HG03196 (cell line): ENCODE measurements at regions not wholly inside any gene's neighbourhood (a gene's known extent, or its start where the extent isn't known, plus 50 kb on each side); places are given as distances from the start of the nearest gene placed in this dataset.

ENCODE experiments used
- ATAC-seq: cut with Tn5 transposase; IDR thresholded peaks from one replicate; pipeline ENCODE4 v1.9.1; 2021; ENCODE audit not compliant: unreplicated experiment

DNA sequence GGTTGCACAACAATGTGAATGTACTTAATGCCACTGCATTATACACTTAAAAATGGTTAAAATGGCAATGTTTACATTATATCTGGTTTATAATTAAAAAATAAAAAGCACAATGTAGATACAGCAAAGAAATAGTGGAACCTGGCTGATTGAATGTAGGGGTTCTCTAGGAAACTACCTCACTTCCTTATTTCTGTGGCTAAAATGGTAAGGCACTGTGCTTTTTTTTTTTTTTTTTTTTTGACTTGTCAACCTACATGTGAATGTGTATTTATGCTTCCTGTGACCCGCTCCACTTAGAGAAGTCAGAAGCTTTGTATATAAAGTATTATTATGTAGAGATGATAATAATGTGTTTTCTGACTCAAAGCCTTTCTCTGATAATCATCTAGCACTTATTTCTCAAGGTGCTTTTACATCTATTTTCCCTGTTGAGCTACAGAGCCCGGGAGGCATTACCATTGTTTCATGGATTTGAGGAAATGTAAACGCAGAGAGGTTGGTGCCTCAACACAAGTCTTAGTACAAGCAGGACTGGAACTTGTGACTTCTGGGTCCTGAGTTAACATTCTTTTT, 55.0 kb downstream of the SOX4 start:
- no peak for ATAC-seq

DNA sequence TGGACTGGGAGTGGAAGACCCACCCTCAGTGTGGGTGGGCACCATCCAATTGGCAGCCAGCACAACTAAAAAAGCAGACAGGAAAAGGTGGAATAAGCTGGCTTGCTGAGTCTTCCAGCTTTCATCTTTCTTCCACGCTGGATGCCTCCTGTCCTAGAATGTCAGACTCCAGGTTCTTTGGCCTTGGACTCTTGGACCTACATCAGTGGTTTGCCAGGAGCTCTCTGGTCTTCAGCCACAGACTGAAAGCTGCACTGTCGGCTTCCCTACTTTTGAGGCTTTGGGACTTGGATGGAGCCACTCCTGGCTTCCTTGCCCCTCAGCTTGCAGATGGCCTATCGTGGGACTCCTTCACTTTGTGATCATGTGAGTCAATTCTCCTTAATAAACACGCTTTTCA, 59.8 kb downstream of the SOX4 start:
- no peak for ATAC-seq

DNA sequence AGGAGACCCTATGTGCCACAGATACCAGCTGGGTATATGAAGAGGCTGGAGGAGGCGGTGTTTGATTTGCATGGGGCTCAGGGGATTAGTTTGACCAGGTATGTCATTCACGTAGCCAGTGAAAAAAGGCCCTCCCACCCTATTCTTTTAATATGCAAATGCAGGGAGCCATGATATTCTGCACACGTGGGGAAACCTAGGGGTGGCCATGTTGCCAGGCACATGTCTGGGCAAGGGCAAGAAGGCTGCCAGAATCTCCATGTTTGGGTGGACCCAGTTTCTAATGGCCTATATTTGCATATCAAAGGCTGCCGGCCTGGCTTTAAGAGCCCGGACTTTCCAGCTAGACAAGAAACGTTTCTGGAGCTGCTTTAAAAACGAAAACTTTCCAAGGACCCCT, 60.4 kb downstream of the SOX4 start:
- no peak for ATAC-seq

DNA sequence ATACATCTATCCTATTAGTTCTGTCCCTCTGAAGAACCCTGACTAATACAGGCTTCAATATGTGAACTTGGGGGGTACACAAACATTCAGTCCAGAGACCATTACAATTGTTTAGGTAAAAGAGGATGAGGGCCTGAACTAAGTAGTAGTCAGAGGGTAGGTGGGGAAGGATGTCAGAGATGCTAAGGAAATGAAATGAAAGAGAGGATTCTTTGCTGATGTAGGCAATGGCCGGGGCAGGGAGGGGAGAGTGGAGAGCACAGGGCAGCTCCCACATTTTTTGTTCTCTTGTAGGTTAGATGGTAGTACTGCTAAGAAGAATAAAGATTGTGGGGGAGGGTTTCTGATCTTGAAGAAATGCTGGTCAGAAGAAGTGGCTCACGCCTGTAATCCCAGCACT, 60.8 kb downstream of the SOX4 start:
- no peak for ATAC-seq

DNA sequence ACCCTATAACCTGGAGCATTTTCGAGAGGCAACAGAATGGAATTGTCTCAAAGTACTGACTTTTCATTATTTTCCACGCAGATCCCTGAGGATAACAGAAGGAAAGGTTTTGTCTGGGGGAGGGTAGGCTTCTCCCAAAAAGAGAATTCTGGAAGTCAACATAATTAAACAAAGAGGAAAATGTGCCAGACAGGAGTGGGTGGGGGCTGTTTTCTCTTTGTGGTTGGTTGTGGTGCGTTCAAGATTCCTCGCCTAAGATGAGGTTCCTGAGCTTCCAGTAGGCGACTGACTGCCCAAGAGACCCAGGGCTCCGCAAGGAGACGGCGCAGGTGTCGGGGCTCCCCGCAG, 70.4 kb downstream of the SOX4 start:
- ATAC-seq = no peak

DNA sequence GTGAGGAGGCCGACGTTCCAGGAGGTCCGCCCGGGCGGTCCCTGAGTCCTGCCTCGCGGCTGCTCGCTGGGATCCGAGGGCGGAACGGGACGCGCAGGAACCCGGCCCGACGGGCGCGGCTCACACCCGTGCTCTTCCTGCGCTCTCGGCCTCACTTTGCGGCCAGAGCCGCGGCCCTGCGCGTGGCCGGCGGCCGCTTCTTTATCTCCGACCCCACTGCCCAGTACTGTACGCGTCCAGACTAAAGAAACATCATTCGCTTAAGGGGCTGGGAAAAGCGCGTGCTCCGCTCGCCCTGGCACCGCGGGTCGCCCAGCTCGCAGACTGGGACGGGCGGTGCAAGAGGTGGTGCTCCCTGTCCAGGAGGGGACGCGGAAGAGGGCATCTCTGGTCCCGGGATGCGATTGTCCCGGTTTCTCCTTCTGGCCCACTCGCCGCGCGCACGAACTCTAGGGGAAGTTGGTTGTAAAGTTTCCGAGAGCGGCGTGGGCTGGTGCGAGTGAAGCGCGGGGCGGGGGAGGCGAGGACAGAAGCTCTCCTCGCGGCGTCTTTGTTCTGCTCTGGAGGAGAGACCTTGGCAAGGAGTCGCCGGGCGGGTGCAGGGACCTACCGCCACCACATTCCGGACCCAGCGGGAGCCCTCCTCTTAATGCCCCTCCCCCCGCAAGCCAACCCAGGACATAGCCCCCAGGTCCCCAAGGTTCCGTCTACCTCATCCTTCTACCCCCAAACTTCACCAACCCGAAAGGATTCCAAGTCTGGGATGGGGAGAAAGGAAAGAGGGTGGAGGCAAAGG, 71.0 kb downstream of the SOX4 start:
- ATAC-seq = no peak

DNA sequence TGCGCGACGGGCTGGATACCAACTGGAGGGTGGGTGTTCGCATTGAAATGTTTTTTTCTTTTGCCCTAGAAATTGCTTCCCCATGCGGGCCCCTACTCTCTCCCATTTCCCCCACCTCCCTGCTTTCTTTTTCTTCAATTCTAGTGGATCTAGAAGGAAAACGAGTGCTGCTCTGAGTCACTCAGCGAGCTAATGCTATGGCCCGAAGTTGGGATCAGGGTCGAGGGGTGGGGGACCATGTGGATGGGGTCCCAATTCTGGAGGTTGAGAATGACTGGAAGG, 71.5 kb downstream of the SOX4 start:
- ATAC-seq = no peak

DNA sequence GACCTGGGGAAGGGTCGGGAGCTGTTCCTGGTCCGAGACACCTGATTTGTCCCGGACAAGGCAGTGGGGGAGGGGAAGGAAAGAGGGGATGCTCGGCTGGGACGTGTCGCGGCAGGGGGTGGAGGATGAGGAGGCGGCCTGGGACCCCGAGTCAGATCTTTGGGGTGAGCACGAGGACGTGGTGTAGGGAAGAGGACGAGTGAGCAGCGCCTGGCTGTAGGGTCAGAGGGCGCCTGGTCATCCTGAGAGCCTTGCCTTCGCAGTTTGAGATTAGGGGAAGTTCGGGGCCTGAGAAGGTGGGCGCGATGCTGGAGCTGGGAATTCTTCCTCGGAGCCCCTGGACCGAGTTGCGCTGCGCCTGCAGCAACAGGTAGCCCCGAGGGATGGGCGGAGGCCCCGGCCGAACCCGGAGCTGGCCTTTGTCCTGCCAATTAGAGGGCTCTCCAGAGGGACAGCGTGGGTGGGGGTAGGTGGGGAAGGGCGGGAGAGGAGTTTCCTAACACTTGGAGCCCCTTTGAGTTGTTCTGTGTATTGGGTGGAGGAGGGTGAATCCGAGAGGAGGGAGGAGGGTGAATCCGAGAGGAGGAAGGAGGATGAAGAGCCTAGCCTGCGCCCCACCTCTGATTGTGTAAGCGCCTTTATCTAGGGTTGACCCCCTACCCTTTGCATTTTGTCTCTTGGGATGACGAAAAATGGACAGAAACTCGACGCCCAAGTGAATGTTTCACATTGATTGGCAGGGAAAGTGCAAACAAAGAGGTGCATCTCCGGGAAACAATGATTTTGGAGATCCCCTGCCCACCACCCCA, 72.0 kb downstream of the SOX4 start:
- no peak for ATAC-seq

DNA sequence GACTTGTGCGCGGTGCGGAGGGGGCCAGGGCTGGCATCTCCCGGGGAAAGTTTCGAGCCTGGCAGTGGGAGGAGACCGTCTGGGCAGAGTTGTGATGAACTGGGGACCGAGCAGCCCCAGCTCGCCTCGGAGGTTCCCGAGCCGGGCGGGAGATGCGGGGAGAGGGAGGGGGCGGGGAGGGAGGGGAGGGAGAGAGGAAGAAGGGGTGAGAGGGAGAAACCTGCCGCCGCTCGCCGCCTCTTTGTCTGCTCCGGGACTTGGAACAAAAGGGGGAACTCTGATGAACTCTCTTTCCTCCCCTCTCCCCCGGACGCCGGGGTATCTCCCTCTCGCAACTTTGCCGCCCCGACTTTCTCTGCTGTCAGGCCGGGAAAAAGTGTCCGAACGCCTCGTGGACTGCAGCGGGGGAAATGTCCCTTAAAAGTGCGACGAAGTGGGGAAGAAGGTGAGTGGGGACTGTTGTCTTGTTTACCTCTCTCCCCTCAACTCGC, 72.7 kb downstream of the SOX4 start:
- ATAC-seq = no peak

DNA sequence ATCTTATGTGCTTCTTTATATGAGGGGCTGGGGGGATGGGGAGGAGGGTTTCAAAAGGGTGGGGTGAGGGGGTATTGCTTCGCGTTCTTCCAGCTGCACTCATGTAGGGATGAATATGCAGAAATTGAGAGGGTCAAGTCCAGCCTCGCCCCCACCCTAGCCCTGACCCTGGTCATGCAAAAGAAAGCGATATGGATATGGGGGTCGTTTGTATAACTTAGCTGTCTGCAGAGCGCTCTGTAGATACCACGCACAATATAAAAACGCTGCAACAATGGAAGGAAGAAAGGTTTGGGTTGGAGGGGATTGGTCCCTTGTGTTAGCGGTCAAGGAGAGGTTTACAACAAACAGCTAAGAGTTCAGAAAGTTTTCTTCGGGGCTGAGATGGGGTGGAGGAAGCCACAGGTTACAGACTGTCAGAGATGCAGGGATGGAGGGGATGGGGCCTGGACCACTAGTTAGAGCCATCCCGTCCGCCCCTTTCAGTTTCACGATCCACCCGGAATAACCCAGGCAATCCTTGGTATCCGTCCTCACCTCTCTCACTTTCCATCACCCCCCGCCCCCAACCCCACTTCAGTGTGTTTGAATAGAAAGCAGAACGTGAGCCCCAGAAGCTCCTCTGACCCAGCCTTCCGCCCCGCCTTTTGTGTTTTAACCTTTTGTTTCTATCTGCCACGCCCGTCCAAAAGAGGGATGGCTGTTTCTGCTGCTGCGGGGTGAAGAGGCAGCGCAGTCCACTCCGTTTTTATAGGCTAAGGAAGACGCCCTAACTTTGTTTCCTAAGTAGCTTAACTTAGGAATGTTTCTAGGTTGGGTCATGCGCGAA, 73.5 kb downstream of the SOX4 start:
- ATAC-seq = no peak

DNA sequence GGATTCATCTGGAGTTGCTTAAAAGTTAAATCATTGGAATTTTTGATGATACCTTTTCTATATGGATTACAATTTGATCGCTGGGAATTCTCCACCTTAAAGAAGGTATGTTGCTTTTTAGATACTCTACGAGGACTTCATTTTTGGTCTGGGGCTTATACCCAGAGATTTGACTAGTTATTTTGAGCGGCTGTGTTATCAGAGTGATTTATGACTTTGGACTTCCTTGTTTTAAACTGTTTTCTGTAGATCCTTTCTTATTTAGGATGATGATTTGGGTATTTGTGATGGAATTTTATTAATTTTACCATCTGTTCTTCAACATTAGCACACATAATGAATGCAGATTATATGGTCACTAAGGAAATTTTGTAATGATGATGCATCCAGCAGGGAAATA, 75.2 kb downstream of the SOX4 start:
- no peak for ATAC-seq

DNA sequence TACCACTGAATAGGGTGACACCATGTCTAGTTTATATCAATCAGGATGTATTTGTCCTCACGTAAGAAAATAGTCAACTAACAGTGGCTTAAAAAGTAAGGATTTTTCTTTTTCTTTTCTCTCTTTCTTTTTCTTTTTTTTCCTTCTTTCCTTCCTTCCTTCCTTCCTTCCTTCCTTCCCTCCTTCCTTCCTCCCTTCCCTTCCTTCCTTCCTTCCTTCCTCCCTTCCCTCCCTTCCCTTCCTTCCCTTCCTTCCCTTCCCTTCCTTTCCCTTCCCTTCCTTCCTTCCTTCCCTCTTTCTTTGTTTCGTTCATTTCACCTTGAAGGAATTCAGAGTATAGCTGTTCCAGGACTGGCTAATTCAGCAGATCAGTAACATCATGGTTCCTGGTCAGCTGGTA, 83.2 kb downstream of the SOX4 start:
- ATAC-seq = no peak

DNA sequence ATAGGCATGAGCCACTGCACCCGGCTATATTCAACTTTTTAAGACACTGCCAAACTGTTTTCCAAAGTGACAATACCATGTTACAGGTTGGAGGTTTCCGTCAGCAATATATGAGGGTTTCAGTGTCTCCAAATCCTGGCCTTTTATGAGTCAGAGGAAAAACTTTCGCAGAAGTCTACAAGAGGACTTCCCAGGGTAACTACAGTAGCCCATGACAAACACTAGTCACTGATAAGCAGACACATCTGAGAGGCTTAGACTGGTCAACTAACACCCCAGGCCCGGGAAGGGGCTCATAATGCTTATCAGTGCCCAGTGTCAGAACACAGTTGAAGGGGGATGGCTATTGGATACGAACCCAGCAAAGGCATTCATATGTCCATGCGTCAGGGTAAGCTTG, 85.4 kb downstream of the SOX4 start:
- no peak for ATAC-seq

DNA sequence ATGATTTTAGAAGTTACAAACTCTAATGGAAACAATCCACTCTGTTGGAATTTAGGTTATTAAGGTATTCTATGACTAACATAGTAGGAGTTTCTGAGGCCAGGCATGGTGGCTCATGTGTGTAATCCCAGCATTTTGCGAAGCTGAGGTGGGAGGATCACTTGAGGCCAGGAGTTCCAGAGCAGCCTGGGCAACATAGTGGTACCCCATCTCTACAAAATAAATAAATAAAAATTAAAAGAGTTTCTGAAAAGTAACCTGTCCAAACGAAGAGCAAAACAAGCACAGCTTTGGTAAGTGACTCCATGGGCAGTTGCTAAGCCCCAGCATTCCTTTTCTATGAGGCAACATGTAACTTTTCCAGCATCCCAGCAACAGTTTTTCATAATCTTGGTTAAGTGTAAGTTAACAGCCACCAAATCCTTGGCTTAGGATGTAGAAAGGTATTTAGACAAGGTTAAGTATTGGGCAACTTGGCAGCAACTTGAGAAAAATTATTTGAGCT, 86.3 kb downstream of the SOX4 start:
- ATAC-seq = no peak

DNA sequence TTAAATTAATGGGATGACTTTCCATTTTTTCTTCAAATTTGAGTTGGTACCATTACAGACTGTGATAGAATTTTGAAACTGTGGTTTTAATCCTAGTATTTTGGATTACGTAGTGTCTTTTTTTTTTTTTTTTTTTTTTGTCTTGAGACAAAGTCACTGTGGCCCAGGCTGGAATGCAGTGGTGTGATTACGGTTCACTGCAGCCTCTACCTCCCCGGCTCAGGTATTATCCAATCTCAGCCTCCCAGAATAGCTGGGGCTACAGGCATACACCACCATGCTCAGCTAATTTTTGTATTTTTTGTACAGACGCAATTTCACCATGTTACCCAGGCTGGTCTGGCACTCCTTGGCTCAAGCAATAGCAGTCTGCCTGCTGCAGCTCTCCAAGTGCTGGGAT, 87.1 kb downstream of the SOX4 start:
- ATAC-seq = no peak

DNA sequence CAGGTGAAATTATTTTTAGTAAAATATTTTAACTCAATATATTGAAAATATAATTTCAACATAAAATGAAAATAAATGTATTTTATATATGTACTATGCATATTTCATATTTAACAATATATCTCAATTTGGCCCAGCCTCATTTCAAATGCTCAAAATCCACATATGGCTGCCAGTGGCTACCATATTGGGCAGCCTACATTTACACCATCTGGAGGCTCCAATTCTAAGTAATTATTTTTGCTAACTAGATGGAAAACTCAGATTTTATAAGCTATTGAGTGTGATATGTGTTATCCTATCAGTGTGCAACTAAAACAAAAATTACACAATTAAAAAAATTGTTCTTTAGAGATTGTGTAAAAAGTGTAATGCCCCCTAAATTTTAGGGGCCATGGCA, 96.9 kb downstream of the SOX4 start:
- ATAC-seq = no peak

DNA sequence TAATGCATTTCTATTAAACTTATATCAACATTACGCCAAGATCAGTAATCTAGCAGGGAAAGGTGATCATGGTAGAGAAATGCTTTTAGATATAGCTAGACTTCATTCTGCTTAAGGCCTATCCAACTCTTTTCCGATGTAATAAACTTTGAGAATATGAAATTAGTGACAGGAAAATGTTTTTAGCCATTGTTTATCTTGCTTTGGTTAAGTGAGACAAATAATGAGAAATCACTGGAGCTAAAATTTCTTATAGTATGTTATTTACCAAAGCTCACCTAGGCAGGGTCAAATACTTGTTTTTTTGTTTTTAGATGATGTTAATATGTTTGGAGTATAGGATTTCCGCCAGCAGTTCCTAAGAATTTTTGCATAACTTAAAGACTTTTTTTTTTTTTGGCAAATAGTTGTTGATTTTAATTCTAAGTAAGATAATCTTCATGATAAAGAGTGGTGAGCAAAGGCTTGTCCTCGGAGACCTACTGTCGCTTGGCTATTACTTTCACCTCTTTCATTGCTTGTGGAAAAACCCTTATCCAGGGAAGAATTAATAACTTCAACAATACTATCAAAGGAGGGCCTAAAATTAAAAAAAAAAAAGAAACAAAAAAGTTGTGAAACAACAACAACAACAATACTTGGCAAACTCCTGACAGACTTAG, 98.3 kb downstream of the SOX4 start:
- ATAC-seq = no peak

DNA sequence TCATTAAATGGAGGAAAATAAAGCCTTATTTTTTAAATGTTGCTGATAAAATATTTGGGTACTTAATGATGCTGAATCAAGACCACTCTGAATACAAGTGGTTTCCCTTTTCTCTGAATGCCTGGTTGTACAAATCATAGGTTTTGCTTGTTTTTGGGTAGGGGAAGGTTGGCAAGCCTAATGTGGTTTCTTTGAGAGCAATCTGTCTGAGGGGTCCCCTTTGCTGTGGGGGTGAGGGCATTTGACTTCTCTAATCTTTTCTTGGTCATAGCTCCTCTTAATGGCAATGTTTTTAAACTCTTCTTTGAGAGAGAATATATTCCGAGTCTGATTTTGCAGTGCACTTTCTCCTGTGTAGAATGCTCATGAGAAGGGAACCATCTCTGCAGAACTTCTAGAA, 99.2 kb downstream of the SOX4 start:
- no peak for ATAC-seq

DNA sequence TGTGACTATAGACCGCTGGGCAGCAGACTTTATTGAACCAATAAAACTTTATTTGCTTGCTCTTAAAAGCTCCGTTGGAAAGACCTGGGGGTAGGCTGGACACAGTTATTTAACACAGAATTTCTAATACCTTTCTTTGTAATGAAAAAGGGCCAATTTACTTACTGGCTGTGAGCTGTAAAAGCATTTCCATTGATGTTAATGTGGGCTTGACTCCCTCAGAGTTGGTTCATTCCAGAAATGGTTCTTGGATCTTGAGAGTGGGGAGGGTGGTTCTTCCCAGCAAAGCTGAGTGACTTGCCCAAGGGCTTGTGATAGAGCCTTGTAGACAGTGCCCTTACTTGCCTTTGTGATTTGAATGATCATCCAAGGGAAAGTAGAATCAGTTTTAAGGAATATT, 100.6 kb downstream of the SOX4 start:
- no peak for ATAC-seq

DNA sequence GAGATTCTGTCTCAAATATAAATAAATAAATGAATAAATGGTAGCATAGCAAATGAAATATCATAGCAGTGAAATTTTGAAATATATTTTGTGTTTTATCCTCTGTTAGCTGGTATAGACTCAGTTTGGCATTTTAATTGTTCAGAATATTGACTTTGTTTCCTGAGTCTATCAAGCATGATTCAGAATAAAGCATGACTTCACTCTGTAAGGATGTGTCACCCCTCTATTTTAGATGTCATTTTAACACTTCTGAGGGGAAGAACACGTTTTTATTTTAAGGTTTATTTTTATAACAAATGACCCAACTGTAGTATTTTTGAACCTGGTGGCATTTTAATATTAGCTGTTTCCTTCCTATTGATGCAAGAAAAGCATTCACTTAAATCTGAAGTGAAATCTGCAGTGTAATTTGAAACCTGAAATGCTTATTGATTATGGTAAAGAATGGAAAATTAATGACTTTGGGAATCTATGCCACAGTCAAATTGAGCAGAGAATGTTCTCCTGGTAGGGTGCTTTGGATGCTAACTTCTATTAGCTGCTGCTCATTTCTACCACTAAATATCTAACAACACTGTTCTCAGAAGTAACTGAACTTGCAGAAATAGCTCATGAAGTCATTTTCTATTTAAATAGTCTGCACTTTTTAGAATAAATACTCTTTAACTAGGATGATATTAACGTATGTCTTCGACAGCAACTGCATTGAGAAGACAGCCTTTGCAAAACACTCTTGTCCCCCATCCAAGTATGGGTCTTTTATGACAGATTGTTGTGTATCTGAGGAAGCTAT, 114.2 kb downstream of the SOX4 start:
- ATAC-seq = no peak
